Right renal cortex interstitium (tissue), 3 donors: ENCODE measurements at regions not wholly inside any gene's neighbourhood (a gene's known extent, or its start where the extent isn't known, plus 50 kb on each side); places are given as distances from the start of the nearest gene placed in this dataset.

Experiments used
- DNase-seq, 3 donors: peaks; one replicate each; pipeline ENCODE4 v3.0.0-alpha.2; 2013; ENCODE audit warnings: low read depth in 3 of 3, low spot score in 2 of 3

DNA sequence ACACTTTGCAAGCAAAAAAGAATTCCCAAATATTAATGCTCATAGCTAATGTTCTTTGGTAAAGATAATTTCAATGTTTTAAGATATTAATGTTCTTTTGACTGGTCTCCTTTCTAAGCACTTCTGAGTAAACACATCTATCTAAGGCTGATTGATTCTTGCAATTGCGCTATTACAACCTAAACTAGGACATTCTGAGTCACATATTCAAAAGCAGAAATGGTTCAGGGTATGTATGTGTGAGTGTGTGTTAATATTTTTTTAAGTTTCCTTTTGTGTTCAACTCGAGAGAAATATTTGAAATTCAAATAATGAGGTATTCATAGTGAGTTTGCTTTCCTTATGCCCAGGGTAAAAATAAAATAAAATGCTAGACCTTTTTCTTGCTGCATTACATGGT, 203.6 kb upstream of the GRIK3 start:
- no peak for DNase-seq

DNA sequence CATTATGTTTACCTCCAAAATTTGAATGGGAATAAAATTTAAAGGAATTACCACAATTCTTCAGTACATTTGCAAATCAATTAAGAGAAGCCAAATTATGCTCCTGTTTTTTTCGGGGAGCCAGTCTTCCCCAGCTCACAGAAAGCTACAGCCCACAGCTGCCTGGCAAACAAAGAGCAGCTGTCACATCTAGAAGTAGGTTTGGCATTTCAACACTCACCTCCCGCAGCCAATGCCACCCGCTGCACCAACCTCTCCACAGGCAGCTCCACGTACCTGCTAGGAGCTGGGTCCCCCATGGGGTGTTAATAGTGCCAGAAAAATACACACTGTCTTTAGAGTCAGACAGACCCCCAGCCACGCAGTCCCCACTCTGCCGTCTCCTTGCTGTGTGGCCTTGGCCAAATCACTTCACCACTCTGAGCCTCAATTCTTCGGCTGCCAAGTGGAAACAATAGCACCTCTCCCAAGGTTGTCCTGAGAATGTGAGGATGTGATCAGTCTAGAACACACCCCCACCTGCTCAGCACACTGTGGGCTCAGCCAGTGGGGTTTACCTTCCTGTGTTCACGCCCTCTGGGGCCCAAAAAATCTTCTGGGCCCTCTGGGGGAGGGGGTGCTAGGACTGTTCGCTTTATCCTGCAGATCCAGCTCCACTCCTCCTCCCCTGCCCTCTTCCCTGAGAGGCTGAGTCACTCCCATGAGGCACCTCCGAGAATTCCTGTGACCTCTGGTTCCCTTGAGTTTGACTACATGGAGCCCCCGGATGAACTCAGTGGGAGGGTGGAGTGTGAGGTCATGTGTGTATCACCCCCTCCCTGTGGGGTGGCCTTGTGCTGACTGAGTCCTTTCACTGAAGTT, 204.3 kb upstream of the GRIK3 start:
- no peak for DNase-seq

DNA sequence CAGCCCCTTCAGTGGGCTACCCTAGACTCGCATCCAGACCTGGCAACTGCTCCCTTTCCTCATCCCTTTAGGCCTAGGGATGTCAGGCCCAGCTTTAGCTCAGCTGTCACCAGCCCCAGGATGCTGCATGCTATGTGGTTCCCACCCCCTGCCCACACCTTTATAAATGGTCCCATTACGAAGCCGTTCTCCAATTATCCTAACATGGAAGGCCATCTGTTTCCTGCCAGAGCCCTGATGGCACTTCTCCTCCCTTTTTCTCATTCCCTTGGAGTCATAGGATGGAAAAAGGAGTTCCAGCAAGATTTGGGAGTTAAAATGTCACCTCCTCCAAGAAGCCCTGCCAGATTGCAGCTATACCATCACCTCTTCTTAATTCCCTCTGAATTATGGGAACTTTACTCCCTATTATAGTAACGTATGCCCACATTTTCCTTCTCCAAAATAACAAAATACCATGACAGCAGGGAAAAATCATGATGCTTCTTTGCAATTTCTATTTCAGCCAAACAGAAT, 205.0 kb upstream of the GRIK3 start:
- DNase-seq = no peak

DNA sequence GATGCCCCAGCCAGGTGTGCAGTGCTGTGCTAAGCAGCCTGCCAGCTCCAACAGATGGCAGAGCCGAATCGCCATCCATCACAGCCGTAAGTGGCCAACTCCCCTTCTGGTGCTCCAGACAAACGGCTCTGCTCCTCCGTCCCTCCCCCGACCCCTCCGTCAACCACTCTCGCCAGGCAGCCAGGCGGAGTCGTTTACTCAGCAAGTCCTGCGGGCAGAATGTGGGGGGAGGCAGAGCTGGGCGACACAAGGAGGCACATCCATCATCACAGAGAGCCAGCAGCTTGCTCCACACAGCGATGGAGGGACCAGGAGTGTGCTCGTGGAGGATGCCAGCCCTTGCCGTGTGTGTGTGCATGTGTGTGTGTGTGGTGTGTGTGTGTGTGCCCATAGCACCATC, 206.6 kb upstream of the GRIK3 start:
- no peak for DNase-seq

DNA sequence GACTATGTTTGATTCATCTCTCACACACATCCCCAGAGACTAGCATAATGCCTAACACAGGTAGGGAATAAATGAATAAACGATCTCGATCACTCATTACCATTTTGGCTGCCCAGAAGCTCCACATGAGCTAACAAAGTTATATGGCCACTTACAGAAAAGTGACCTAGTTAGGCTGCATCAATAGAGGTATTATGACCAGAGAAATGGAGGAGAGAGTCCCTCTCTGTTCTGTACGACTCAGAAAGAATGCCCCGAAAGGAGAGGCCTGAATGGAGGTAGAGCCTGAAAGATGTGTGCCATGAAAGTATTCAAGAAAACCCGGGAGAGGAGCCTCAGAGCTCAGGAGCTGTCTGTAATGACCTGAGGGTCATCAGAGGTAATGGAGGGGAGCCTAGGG, 208.2 kb upstream of the GRIK3 start:
- no peak for DNase-seq

DNA sequence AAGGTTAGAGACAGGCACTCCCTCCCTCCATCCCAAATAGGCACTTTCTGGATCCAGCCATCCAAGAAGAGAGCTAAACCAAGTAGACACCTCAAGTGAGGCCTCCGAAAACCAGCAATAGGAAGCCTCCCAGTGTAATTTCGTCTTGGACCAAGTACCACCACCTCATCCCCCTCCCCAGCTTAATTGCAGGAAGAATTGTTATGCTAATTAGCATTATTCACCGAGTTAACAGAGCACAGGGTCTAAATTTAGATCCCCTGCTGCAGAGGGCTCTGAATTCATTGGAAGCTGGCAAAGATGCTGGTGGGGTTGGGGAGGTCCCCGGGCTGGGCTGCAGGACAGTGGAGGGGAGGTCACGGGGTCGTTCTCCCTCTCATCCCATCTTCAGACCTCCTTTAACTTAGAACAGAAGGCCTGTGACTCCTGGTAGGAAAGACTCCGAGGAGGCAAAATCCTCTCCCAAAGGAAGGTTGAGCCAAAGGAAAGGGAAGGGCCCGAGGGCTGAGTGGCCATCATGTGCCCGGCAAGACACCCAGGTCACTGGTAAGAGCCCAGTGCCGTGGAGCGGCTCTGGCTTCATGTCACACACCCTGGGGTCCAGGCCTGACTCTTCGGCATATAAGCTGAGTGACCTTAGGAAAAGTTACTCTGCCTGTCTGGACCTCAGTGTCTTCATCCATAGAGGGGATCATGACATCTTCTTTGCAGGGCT, 209.2 kb upstream of the GRIK3 start:
- DNase-seq = no peak

DNA sequence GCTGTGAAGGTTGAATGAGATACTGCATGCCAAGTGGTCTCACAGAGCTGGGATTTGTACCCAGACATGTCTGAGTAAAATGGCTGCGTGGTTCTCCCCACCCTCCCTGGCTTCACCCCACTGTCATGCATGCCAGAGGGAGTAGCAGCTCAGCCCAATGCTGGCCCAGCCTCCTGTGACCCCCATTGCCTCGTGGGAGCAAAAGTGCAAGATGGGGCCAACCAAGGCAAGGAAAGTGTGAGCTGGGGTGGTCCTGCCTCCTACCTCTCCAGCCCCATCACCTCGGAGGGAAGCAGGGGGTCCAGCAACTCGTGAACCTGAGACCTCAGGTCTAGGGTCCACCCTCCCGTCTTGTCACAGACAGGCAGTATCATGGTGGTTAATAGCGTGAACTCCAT, 209.8 kb upstream of the GRIK3 start:
- no peak for DNase-seq

DNA sequence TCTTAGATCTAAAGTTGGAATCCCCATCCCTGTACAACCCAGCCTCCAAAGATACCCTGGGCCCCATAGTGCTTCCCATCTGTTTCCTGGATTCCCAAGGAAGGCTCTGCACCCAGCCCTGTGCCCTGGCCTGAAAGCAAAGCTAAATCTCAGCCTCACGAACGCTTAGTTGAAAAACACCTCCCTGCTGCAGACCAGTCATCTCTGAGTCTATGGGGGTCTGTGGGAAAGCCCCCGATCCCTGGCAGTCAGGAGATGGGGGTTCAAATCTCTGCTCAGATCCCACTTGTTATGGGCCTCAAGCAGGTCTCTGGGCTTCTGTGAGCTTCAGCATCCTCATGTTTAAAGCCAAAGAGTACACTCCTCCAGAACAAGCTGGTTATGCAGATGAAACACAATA, 210.5 kb upstream of the GRIK3 start:
- no peak for DNase-seq

DNA sequence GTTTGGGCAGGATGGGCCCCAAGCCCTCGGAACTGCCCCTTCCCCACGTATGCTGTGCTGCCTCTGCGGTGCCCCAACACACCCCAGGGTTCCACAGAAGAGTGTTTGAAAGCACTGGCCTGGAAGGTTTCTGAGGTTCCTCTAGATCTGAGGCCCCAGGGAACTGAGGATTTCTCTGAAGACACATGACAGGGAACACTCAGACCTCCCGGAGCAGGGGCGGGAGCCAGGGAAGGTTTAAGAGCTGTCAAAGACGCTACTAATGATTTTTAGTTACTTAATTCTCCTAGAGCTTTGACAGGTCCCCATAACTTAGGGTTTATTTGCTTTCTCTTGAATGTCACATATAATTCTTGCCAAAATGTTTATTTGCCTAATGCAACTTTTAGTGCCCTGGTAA, 212.3 kb upstream of the GRIK3 start:
- no peak for DNase-seq

DNA sequence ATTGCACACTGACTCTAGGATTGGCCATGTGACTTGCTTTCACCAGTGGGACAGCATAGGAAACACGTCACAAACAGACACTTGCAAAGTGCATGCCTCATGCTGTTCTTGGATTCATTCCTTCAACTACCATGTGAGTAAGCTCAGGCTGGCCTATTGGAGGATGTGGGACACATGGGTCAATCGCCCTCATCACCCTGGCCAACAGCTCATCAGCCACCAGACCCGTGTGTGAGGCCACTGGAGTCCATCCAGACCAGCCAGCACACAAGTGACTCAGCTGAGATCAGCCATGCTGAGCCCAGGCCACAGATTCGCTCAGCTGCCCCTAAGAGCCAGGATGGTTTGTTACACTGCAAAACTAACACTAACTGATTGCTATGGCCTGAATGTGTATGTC, 216.1 kb upstream of the GRIK3 start:
- no peak for DNase-seq

DNA sequence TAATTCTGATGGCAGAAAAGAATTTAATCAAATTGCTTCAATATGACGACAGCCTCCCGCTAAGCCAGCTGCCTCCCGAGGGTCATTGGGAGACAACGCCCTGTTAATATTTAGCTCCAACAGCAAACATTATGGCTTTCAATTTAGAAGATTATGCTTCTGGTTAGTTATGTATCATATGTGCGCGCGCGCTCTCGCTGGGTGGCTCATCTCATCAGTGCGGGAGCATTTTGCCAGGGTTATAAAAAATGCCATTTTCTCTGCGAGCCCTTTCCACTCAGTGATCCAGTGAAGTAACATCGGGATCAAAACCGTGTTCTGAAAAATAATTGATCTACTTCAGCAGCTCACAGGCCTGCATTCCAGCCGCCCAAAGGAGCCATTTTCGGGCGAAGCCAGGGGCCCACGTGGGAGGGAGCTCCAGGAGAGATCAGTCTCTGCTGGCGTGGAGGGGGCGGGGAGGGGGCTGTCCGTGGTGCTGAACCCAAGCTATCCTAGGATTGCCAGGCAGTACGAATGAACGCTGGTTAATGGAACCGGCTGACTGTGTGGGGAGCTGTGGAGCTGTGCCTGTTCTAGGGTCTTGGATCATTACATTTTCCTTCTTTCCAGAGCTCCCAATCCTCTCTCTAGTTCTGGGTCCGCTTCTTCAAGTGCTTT, 219.1 kb upstream of the ZC3H12A start:
- DNase-seq = peak; percentile 15 to 41 (median 23)

DNA sequence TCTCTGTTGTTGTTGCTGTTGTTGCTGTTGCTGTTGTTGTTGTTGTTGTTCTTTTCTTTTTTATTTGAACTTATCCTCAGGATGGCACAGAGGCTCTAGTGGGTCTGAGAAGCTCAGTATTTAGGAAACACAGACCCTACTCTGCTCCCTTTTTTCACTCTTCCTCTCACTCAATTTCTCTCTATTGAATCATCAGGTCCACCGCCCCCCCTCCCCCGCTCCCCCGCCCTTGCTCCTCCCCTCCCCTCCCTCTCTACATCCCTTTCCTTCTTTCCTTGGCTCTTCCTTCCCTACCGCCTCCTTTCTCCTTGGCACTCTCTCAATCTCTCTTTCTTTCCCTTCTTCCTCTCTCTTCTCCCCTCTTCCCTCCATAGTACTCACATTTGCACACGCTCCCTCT, 218.5 kb upstream of the ZC3H12A start:
- no peak for DNase-seq

DNA sequence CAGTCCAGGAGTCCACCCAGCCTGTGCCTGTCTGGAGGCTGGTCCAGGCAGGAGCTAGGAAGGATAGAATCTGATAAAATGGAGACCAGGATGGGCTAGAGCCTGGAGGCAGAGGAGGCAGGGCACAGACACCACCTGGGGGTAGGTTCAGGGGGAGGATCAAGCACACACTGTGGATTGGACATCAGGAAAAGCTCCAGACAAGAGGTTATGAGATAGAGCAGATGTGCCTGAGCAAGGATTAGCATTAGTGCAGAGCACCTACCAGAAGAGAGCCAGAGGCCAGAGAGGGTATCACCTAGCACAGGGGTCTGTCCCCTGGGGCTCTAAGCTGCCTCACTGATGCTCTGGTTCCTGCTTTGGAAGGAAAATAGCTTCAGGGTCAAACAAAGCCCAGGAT, 216.7 kb upstream of the ZC3H12A start:
- no peak for DNase-seq

DNA sequence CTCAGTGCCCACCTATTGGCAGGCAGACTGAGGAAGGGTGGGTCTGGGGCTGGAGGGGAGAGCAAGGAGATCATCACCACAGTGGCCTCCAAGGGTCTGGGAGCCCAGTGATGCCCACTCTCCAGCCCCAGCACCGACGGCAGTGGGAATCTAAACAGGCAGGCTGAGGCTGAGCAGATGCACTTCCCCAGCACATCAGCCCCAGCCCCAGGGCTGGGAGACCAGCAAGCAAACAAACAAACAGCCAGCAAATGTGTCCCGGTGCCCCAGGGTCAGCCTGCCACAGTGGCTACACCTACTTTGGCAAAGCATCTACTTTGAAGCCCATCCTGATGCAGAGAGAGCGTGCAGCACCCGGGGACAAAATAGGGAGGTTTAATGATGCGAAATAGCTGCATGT, 216.3 kb upstream of the ZC3H12A start:
- DNase-seq = no peak

DNA sequence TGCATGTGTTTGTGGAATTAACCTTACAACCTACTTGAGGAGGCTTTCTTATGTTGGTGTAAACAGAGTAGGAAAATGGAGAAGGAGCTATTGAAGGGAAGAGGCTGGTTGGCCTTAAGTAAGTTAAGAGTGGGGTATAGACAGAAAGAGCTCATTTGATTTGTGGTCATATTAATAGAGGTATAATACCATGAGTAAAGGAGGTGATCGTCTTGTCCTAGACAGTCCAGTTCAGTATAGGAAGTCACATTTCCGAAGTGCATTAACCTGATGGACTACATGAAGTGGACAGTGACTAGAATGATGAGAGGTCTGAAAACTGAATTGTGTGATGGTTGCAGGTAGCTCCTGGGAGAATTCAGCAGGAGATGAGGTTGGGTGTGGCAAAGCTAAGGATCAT, 215.4 kb upstream of the ZC3H12A start:
- no peak for DNase-seq

DNA sequence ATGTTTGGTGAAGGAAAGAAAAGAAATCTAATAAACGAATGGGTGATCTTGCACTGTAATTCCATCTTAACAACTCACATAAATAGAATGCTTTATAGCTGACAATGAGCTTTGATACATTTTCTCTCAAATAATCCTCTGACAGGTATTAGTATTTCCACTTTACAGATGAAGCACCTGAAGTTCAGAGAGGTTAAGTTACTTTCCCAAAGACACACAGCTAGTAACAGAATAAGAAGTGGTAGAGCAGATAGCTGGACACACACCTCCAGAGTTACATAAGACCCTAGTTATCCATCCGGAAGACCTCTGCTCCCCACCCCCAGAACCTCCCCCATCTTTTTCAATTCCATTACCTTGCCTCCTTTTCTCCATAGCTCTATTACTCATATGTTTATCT, 213.3 kb upstream of the ZC3H12A start:
- no peak for DNase-seq

DNA sequence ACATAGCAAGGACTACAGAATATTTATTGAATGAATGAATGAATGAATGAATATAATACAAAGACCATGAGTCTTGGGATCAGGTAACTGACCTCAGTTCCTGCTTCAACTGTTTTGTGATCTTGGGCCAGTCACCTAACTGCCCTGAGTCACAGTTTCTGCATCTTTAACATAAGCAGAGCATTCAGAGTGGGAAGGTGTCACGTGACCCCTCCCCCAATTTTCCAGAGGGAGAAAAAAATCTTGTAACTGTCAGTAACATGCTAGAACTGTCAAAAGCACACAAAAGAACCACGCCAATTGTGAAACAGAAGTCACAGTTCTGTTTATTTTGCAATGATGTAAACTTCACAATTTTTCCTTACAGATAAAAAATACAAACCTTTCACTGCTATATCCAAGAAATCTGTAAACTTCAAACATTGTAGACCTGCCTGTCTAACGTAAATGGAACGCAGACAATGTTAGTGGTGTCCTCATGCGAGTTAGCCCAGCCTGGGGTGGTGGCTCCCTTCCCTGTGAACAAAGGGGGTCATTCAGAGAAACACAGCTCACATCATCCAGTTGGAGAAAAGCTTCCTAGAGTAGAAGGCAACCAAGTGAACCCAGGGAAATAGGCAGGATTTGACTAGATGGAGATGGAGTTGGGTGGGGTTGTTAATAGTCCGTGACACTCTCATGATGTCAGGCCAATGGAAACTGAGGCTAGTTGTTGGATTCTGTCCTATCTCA, 211.8 kb upstream of the ZC3H12A start:
- DNase-seq = no peak

DNA sequence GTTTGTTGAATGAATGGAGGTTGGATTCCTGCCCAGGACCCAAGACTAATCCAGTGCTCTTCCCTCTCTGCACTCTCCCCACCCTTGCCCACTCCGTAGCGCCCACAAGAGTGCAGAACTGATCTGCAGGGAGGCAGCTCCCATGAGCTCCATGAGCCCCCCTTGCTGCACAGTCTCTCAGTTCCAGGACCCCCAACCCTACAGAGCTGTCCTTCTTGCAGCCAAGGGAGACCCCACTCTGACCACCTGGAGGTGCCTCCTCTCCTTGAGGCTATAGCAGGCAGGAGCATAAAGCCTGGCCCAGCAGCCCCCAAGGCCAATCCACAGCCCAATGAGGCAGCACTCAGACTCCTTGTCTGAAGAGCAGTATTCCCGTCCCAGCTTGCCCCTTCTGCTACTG, 209.2 kb upstream of the ZC3H12A start:
- no peak for DNase-seq

DNA sequence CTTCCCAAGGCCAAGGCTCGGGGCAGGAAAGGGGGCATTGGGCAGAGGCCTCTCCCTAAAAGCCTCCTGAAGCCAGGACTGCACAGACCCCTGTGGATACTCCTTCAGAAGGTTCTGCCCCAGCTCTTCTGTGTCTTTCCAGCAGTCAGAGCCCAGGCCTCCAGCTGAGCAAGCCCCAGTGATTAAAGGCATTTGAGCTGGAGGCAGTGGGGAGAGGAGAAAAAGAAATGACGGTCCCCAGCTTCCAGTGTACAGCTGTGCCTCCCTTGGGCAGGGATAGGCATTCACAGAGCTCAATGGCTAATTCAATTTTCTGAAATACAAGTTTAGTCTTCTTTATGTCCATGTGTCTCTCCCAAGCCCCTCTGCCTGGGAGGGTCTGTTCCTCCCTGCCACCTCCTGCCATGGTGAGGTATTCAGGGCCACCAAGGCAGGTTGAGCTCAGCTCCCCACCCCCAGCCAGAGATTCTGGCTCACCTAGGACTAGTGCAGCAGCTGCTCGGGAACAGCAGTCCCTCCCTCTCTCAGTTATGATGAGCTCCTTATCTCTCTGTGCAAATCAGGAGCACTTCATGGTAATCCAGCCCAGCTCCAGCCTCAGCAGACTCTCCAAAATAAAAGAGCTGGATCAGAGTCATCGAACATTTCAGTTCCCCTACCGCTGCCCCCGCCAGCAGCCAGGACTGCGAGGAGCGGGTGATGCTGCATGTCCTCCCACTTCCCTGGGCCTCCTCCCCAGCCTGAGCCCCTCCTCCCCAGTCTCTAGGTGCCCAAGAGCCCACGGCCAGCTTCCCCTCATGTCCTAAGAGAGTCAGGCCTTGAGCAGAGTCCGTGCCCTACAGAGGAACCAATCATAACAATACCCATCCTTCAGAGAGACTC, 208.4 kb upstream of the ZC3H12A start:
- DNase-seq = no peak
